Nephron progenitor cell (in vitro differentiated cells): ENCODE measurements at regions not wholly inside any gene's neighbourhood (a gene's known extent, or its start where the extent isn't known, plus 50 kb on each side); places are given as distances from the start of the nearest gene placed in this dataset.
A peak's percentile ranks its signal among the peaks of the same experiment; 100 is the strongest.

Source experiments
- DNase-seq: peaks from one replicate; pipeline ENCODE4 v3.0.0; 2021
- H3K27ac Mint-ChIP-seq: 2 replicates; pipeline ENCODE4 v1.8.0; 2021; ENCODE audit warnings: mild to moderate bottlenecking, moderate library complexity, mixed read lengths
- H3K27me3 Mint-ChIP-seq: 2 replicates; pipeline ENCODE4 v1.8.0; 2021; ENCODE audit warnings: mild to moderate bottlenecking, low read depth, mixed read lengths; ENCODE audit not compliant: poor library complexity
- H3K36me3 Mint-ChIP-seq: 2 replicates; pipeline ENCODE4 v1.8.0; 2021; ENCODE audit warnings: low read depth, mixed read lengths
- H3K4me1 Mint-ChIP-seq: 2 replicates; pipeline ENCODE4 v1.8.0; 2021; ENCODE audit warnings: mixed read lengths
- H3K4me3 Mint-ChIP-seq: 2 replicates; pipeline ENCODE4 v1.8.0; 2021; ENCODE audit warnings: mild to moderate bottlenecking, moderate library complexity, mixed read lengths
- H3K9me3 Mint-ChIP-seq: 2 replicates; pipeline ENCODE4 v1.8.0; 2021; ENCODE audit warnings: mild to moderate bottlenecking, moderate library complexity, mixed read lengths
- TF ChIP-seq, protein P1 (sequence below): fragments of 200-600 bp; sonication (generic); IDR thresholded peaks from 2 replicates; pipeline ENCODE4 v1.5.0; 2021; ENCODE audit warnings: antibody characterized with exemption

DNA sequence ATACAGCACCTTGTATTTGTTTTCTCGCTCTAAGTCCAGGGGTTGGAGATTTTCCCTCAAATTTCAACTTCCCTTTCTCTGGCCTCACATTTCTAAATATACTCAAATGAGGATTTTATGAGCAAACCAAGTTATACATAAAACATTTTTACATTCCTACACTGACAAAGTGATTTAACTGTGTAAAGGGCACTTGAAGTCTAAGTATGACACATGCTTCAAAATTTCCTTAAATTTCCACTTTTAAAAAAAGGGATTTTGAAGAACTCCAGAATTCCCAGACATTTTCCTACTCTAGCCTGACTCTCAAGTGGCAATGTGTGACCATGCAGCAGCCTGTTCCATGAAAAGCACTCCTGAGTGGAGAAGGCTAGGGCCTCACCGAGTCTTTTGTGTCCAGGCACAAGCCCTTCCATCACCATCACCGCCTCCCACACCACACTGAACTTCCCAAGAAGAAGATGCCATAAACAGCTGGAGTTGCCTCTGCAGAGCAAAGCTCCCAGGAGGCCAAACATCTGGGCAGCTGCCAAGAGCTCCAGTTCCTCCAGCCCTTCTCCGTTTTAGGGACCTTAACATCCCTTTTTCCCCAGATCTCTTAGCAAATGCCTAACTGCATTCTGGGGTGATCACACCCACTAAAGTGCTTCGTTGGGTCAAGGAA is 68.9 kb downstream of the NCR2 start:
- H3K36me3 Mint-ChIP-seq = peaks cover 4% of the 10 kb centered on the region
- TF ChIP-seq, protein P1, sequence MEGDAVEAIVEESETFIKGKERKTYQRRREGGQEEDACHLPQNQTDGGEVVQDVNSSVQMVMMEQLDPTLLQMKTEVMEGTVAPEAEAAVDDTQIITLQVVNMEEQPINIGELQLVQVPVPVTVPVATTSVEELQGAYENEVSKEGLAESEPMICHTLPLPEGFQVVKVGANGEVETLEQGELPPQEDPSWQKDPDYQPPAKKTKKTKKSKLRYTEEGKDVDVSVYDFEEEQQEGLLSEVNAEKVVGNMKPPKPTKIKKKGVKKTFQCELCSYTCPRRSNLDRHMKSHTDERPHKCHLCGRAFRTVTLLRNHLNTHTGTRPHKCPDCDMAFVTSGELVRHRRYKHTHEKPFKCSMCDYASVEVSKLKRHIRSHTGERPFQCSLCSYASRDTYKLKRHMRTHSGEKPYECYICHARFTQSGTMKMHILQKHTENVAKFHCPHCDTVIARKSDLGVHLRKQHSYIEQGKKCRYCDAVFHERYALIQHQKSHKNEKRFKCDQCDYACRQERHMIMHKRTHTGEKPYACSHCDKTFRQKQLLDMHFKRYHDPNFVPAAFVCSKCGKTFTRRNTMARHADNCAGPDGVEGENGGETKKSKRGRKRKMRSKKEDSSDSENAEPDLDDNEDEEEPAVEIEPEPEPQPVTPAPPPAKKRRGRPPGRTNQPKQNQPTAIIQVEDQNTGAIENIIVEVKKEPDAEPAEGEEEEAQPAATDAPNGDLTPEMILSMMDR = no peak
- peak overlapping the region; percentile 43 for H3K27ac Mint-ChIP-seq
- peaks cover 47% of the 10 kb centered on the region for H3K4me1 Mint-ChIP-seq
- H3K4me3 Mint-ChIP-seq = no peak overlapping the region
- H3K27me3 Mint-ChIP-seq = peaks cover 80% of the 10 kb centered on the region
- H3K9me3 Mint-ChIP-seq = peaks cover 23% of the 10 kb centered on the region
- DNase-seq = no peak

- Mint-ChIP-seq H3K27ac (no peak overlapping the region), H3K4me1 (peaks cover 57% of the 10 kb centered on the region), H3K9me3 (peaks cover 16% of the 10 kb centered on the region), H3K36me3 (peaks cover 4% of the 10 kb centered on the region), H3K4me3 (peak overlapping the region; percentile 25), H3K27me3 (peaks cover 87% of the 10 kb centered on the region)
- TF ChIP-seq, protein P1 = no peak
- no peak for DNase-seq
Measured at GRCh38 chr6:41405941-41406727, 70.7 kb downstream of the NCR2 start.

- Mint-ChIP-seq H3K9me3 (peaks cover 9% of the 10 kb centered on the region), H3K4me1 (peaks cover 65% of the 10 kb centered on the region), H3K36me3 (no peaks in the 10 kb centered on the region), H3K27ac (no peak overlapping the region), H3K27me3 (peaks cover 92% of the 10 kb centered on the region), H3K4me3 (peak overlapping the region; percentile 74)
- DNase-seq = peak; percentile 36
- TF ChIP-seq, protein P1 = no peak
Measured at GRCh38 chr6:41406728-41407489, 71.5 kb downstream of the NCR2 start.

- H3K4me3 Mint-ChIP-seq = peak overlapping the region; percentile 69
- DNase-seq = peak; percentile 29
- H3K4me1 Mint-ChIP-seq = peaks cover 82% of the 10 kb centered on the region
- peaks cover 9% of the 10 kb centered on the region for H3K9me3 Mint-ChIP-seq
- H3K27me3 Mint-ChIP-seq = peaks cover 94% of the 10 kb centered on the region
- H3K27ac Mint-ChIP-seq = no peak overlapping the region
- TF ChIP-seq, protein P1 = no peak
- H3K36me3 Mint-ChIP-seq = no peaks in the 10 kb centered on the region
Measured at GRCh38 chr6:41408576-41408975, 73.2 kb downstream of the NCR2 start.

GRCh38 chr6:41408982-41409381 is 73.6 kb downstream of the NCR2 start:
- peaks cover 94% of the 10 kb centered on the region for H3K27me3 Mint-ChIP-seq

More at GRCh38 chr6:41408982-41409381, 73.6 kb downstream of the NCR2 start:
- Mint-ChIP-seq H3K27ac (no peak overlapping the region), H3K36me3 (no peaks in the 10 kb centered on the region), H3K9me3 (peaks cover 9% of the 10 kb centered on the region), H3K4me1 (peaks cover 82% of the 10 kb centered on the region), H3K4me3 (no peak overlapping the region)
- DNase-seq = no peak
- TF ChIP-seq, protein P1 = no peak
